Prostate gland (tissue), 2 donors: ENCODE measurements at regions not wholly inside any gene's neighbourhood (a gene's known extent, or its start where the extent isn't known, plus 50 kb on each side); places are given as distances from the start of the nearest gene placed in this dataset.

Source experiments
- DNase-seq: peaks from one replicate; pipeline ENCODE4 v3.0.0-alpha.2; 2019; ENCODE audit warnings: low spot score
- H3K27ac ChIP-seq, 2 donors: fragments of 200-600 bp; sonication (generic); 2 replicates each; pipeline ENCODE4 v1.5.1; 2017 to 2019
- H3K27me3 ChIP-seq: fragments of 200-600 bp; sonication (generic); replicated peaks from 2 replicates; pipeline ENCODE4 v1.5.1; 2019; ENCODE audit not compliant: insufficient read depth
- H3K36me3 ChIP-seq, 2 donors: fragments of 200-600 bp; sonication (generic); 1 replicate in 1 of 2; 2 replicates in 1 of 2; pipeline versions ENCODE4 v1.5.1 to v1.8.1; 2017 to 2019
- H3K4me1 ChIP-seq: fragments of 200-600 bp; sonication (generic); replicated peaks from 2 replicates; pipeline ENCODE4 v1.5.1; 2019
- H3K4me3 ChIP-seq, 2 donors: fragments of 200-600 bp; sonication (generic); 2 replicates each; pipeline ENCODE4 v1.5.1; 2017 to 2019
- H3K9me3 ChIP-seq: fragments of 200-600 bp; sonication (generic); 2 replicates; pipeline ENCODE4 v1.5.1; 2017
- POLR2A ChIP-seq: fragments of 450-650 bp; IDR thresholded peaks from one replicate; pipeline ENCODE4 v1.6.1; 2016; ENCODE audit warnings: antibody characterized with exemption, mild to moderate bottlenecking
- POLR2AphosphoS5 ChIP-seq: sonication (generic); formaldehyde crosslinking; IDR thresholded peaks from one replicate; pipeline ENCODE4 v1.6.1; 2017; ENCODE audit warnings: antibody characterized with exemption
- WGBS: methylation state at CpG from one replicate; pipeline ENCODE4 v1.1.5; 2018; 5-methylcytosine and 5-hydroxymethylcytosine counted together
- intact Hi-C: fragments of 100-400 bp; cut with DNase I; formaldehyde crosslinking; loops from one replicate; pipeline ENCODE4 v1.14.2; 2022
- TF ChIP-seq, protein P1 (sequence below), 4 experiments: fragments of 200-600 bp in 2 of 4; fragments of 450-650 bp in 2 of 4; sonication (generic) in 2 of 4; IDR thresholded peaks; 1 replicate in 3 of 4; 2 replicates in 1 of 4; pipeline ENCODE4 v1.5.1; 2016 to 2019; ENCODE audit warnings: antibody characterized with exemption in 4 of 4, mild to moderate bottlenecking in 2 of 4, moderate library complexity in 2 of 4

DNA sequence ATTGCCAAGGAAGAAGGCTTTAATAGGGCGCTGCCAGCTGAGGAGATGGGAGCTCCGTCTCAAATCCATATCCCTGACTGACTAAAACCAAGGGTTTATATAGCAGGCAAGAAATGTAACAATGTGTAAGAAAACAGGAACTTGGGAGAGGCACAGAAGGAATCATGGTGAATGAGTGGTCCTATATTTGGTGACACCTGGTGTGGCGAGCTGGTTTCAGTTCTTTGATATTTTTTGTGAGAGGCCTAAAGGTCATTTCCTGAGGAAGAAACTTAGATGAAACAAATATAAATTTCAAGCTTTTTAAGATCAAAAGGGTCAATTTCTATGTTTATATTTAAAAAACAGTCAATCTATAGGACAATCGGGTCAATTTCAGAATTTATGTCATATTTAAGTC is 826.3 kb downstream of the SLITRK6 start:
- 93% methylated on average over 4 of the region's 4 CpGs for WGBS
- no peak for TF ChIP-seq POLR2A
- TF ChIP-seq, protein P1, sequence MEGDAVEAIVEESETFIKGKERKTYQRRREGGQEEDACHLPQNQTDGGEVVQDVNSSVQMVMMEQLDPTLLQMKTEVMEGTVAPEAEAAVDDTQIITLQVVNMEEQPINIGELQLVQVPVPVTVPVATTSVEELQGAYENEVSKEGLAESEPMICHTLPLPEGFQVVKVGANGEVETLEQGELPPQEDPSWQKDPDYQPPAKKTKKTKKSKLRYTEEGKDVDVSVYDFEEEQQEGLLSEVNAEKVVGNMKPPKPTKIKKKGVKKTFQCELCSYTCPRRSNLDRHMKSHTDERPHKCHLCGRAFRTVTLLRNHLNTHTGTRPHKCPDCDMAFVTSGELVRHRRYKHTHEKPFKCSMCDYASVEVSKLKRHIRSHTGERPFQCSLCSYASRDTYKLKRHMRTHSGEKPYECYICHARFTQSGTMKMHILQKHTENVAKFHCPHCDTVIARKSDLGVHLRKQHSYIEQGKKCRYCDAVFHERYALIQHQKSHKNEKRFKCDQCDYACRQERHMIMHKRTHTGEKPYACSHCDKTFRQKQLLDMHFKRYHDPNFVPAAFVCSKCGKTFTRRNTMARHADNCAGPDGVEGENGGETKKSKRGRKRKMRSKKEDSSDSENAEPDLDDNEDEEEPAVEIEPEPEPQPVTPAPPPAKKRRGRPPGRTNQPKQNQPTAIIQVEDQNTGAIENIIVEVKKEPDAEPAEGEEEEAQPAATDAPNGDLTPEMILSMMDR (IDR thresholded peaks at IDR 0.05), result no peak
- intact Hi-C loops, result no loop called here

GRCh38 chr13:84962849-84963248 is 836.4 kb downstream of the SLITRK6 start:
- Histone ChIP-seq H3K4me3 (no peak overlapping the region), H3K27me3 (no peaks in the 10 kb centered on the region), H3K9me3 (no peaks in the 10 kb centered on the region), H3K36me3 (no peaks in the 10 kb centered on the region), H3K4me1 (no peaks in the 10 kb centered on the region), H3K27ac (no peak overlapping the region)
- intact Hi-C loops, result no loop called here
- no peak for DNase-seq
- TF ChIP-seq, protein P1 (IDR thresholded peaks at IDR 0.05), result no peak
- TF ChIP-seq POLR2A (no peak), POLR2AphosphoS5 (no peak)
- WGBS, result 77% methylated on average over 1 of the region's 1 CpG

More for the DNA sequence above, 826.3 kb downstream of the SLITRK6 start:
- H3K36me3 ChIP-seq, result no peaks in the 10 kb centered on the region
- H3K4me3 ChIP-seq, result no peak overlapping the region
- no peaks in the 10 kb centered on the region for H3K9me3 ChIP-seq
- no peak overlapping the region for H3K27ac ChIP-seq
- no peak for DNase-seq
- no peaks in the 10 kb centered on the region for H3K27me3 ChIP-seq
- no peaks in the 10 kb centered on the region for H3K4me1 ChIP-seq

DNA sequence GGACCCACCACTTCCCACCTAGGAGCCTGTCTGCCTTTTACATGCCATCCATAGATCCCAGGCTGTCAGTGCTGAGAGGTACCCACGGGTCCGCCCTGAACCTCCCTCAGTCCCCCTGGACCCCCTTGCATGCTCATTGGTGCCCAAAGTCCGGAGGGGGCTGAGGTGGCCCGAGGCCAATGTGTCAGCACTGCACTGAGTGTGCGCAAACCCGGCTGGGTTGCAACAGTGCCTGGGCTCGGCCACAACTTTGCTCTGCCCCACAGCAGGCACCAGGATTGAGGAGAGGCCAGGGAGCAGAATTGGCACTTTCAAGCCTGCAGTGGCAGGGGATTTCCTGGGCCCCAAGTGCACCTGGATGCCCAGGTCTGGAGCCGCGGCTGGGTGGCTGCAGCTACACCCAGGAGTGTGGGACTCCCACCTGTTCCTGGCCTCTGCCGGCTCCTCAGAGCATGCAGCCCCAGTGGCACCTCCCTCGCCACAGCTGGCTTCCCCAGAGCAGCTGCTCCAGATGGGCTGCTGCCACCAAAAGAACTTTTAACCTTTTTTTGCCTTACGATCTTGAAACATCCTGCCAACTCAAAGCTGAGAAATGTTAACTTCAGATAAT is 837.0 kb downstream of the SLITRK6 start:
- intact Hi-C loops, result no loop called here
- no peak for DNase-seq
- no peak overlapping the region for H3K27ac ChIP-seq
- H3K27me3 ChIP-seq, result no peaks in the 10 kb centered on the region
- 87% methylated on average over 12 of the region's 12 CpGs for WGBS
- H3K36me3 ChIP-seq, result no peaks in the 10 kb centered on the region
- TF ChIP-seq POLR2A, result no peak
- no peak for TF ChIP-seq POLR2AphosphoS5
- TF ChIP-seq, protein P1 (IDR thresholded peaks at IDR 0.05), result no peak
- H3K4me3 ChIP-seq, result no peak overlapping the region
- no peaks in the 10 kb centered on the region for H3K4me1 ChIP-seq
- H3K9me3 ChIP-seq, result no peaks in the 10 kb centered on the region

GRCh38 chr13:84961023-84961422 is 838.2 kb downstream of the SLITRK6 start:
- Histone ChIP-seq H3K36me3 (no peaks in the 10 kb centered on the region), H3K4me3 (no peak overlapping the region), H3K27me3 (no peaks in the 10 kb centered on the region), H3K27ac (no peak overlapping the region), H3K4me1 (no peaks in the 10 kb centered on the region), H3K9me3 (no peaks in the 10 kb centered on the region)
- DNase-seq, result no peak
- intact Hi-C loops, result no loop called here
- TF ChIP-seq POLR2AphosphoS5 (no peak), POLR2A (no peak)
- TF ChIP-seq, protein P1 (IDR thresholded peaks at IDR 0.05), result no peak
- 98% methylated on average over 9 of the region's 10 CpGs for WGBS

DNA sequence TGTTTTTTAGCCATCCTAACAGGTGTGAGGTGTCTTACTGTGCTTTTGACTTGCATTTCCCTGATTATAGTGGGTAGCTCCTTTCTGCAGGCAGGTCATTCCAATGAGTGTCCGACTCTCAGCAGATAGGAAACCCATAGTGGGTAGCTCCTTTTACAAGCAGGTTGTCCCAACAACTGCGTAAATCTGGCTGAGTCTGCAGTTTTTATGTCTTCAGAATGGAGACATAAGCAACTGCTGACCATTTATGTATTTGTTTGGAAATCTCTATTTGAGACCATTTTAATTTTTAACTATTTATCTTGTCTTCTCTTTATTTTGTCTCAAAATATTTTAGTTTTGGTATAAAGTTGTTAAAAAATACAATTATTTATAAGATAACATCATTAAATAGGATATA is 839.4 kb downstream of the SLITRK6 start:
- 73% methylated on average over 2 of the region's 2 CpGs for WGBS
- H3K4me1 ChIP-seq, result no peaks in the 10 kb centered on the region
- no peak overlapping the region for H3K27ac ChIP-seq
- H3K36me3 ChIP-seq, result no peaks in the 10 kb centered on the region
- DNase-seq, result no peak
- H3K27me3 ChIP-seq, result no peaks in the 10 kb centered on the region
- no peak overlapping the region for H3K4me3 ChIP-seq
- no peak for TF ChIP-seq POLR2A
- TF ChIP-seq POLR2AphosphoS5, result no peak
- TF ChIP-seq, protein P1 (IDR thresholded peaks at IDR 0.05), result no peak
- intact Hi-C loops, result no loop called here
- no peaks in the 10 kb centered on the region for H3K9me3 ChIP-seq
